ENCODE measurements at regions not wholly inside any gene's neighbourhood (a gene's known extent, or its start where the extent isn't known, plus 50 kb on each side); places are given as distances from the start of the nearest gene placed in this dataset.

GRCh38 chr4:171015441-171015840, 797.8 kb upstream of the GALNTL6 start:
- TF ChIP-seq POLR2AphosphoS5 (IDR thresholded peaks at IDR 0.05; ENCODE audit: insufficient read depth in 1 of 2, low read depth in 1 of 2) (no peak), CTCF (IDR thresholded peaks at IDR 0.05) (no peak)
